ENCODE measurements at regions not wholly inside any gene's neighbourhood (a gene's known extent, or its start where the extent isn't known, plus 50 kb on each side); places are given as distances from the start of the nearest gene placed in this dataset.

DNA sequence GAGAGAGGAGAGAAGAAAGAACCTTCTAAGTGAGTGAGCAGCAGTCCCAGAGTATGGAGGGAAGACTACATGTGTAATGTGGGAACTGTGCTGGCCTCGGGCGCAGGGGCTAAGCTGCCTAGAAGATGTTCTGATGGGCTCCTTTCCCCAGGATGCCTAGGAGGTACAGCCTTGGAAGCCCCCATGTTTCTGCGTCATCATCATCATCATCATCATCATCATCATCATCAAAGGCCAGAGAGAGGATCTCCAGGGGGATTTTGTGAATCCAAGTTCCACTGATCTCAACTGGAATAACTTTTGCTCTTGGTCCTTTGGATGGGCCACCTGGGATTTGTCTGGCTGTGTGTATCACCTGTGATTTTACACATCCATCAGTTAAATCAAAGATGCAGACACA lies 86.0 kb downstream of the BUB3 start:
- H3K9me3 Mint-ChIP-seq: peaks cover 3 to 9% (median 6%) of the 10 kb centered on the region in 7 donors
- WGBS (ENCODE audit: insufficient coverage): 80% methylated on average over 1 of the region's 3 CpGs

DNA sequence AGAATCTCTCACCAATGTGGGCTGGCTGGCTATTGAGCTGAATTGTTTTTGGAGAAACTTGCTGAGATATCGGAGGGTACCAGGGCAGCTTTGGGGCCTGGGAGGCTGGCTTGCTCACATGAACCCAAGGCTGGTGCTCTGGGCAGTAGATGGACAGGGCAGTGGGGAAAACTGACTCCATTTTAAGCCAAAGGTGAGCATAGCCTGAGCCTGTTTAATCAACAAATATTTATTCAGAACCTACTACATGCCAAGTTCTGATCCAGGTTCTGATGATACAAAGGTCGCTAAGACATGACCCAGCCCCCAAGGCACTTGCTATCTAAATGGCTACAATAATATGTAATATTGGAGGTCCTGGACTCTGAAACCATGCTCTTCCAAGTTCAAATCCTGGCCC lies 86.6 kb downstream of the BUB3 start:
- Histone ChIP-seq H3K27ac (ENCODE audit: low read depth in 1 of 2, low read length in 2 of 2) (no peak overlapping the region), H3K79me2 (ENCODE audit: insufficient read depth, low read length) (no peaks in the 10 kb centered on the region), H3K27me3 (ENCODE audit: control insufficient read depth in 2 of 2, insufficient read depth in 2 of 2, low read length in 2 of 2) (no peaks in the 10 kb centered on the region), H3K4me2 (replicated peaks; ENCODE audit: extremely low read depth, low read length, poor library complexity, severe bottlenecking) (no peak overlapping the region), H3K4me1 (ENCODE audit: control insufficient read depth in 1 of 2, insufficient read depth in 2 of 2, low read length in 2 of 2) (peaks cover 0 to 6% of the 10 kb centered on the region in 2 donors), H3K36me3 (replicated peaks in 1 of 2; ENCODE audit: control insufficient read depth in 1 of 2, insufficient read depth in 2 of 2, low read length in 2 of 2) (no peaks in the 10 kb centered on the region), H4K20me1 (ENCODE audit: insufficient read depth, low read length) (no peaks in the 10 kb centered on the region), H3K9me3 (replicated peaks in 1 of 2; ENCODE audit: control insufficient read depth in 1 of 2, insufficient read depth in 1 of 2, low read length in 2 of 2) (peaks cover 1 to 9% of the 10 kb centered on the region in 2 donors), H3K4me3 (replicated peaks in 1 of 3; ENCODE audit: low read depth in 2 of 3, low read length in 3 of 3) (no peak overlapping the region), H2AFZ (ENCODE audit: insufficient read depth, low read depth, low read length, poor library complexity, severe bottlenecking) (no peak overlapping the region), H3K9ac (ENCODE audit: insufficient read depth, low read length, poor library complexity, severe bottlenecking) (no peak overlapping the region)
- intact Hi-C loops (cut with micrococcal nuclease): no loop called here
- H3K27me3 Mint-ChIP-seq (ENCODE audit: low read depth in 3 of 3): no peaks in the 10 kb centered on the region
- H3K27ac Mint-ChIP-seq: no peak overlapping the region
- H3K4me3 Mint-ChIP-seq: no peak overlapping the region
- H3K4me1 Mint-ChIP-seq: peaks cover 8% of the 10 kb centered on the region
- no peak for DNase-seq
- no peaks in the 10 kb centered on the region for H3K36me3 Mint-ChIP-seq
- no CpG with 5 or more reads among the region's 2 CpGs for WGBS (ENCODE audit: insufficient coverage)
- no peak for TF ChIP-seq CTCF (IDR thresholded peaks at IDR 0.05)
- peaks cover 0 to 6% (median under 1%) of the 10 kb centered on the region in 7 donors for H3K9me3 Mint-ChIP-seq

More for the DNA sequence above, 86.0 kb downstream of the BUB3 start:
- no peaks in the 10 kb centered on the region for H3K27me3 ChIP-seq (ENCODE audit: control insufficient read depth in 2 of 2, insufficient read depth in 2 of 2, low read length in 2 of 2)
- Mint-ChIP-seq H3K27me3 (ENCODE audit: low read depth in 3 of 3) (no peaks in the 10 kb centered on the region), H3K4me3 (no peak overlapping the region), H3K4me1 (peaks cover 8% of the 10 kb centered on the region), H3K27ac (no peak overlapping the region), H3K36me3 (no peaks in the 10 kb centered on the region)
- peaks cover 6 to 12% of the 10 kb centered on the region in 2 donors for H3K9me3 ChIP-seq (replicated peaks in 1 of 2; ENCODE audit: control insufficient read depth in 1 of 2, insufficient read depth in 1 of 2, low read length in 2 of 2)
- no peak overlapping the region for H3K4me3 ChIP-seq (replicated peaks in 1 of 3; ENCODE audit: low read depth in 2 of 3, low read length in 3 of 3)
- H3K27ac ChIP-seq (ENCODE audit: low read depth in 1 of 2, low read length in 2 of 2): no peak overlapping the region
- H3K9ac ChIP-seq (ENCODE audit: insufficient read depth, low read length, poor library complexity, severe bottlenecking): no peak overlapping the region
- H3K4me2 ChIP-seq (replicated peaks; ENCODE audit: extremely low read depth, low read length, poor library complexity, severe bottlenecking): no peak overlapping the region
- no peaks in the 10 kb centered on the region for H4K20me1 ChIP-seq (ENCODE audit: insufficient read depth, low read length)
- intact Hi-C loops (cut with micrococcal nuclease): no loop called here
- peaks cover 0 to 6% of the 10 kb centered on the region in 2 donors for H3K4me1 ChIP-seq (ENCODE audit: control insufficient read depth in 1 of 2, insufficient read depth in 2 of 2, low read length in 2 of 2)
- no peaks in the 10 kb centered on the region for H3K79me2 ChIP-seq (ENCODE audit: insufficient read depth, low read length)
- DNase-seq: no peak
- H2AFZ ChIP-seq (ENCODE audit: insufficient read depth, low read depth, low read length, poor library complexity, severe bottlenecking): no peak overlapping the region
- H3K36me3 ChIP-seq (replicated peaks in 1 of 2; ENCODE audit: control insufficient read depth in 1 of 2, insufficient read depth in 2 of 2, low read length in 2 of 2): no peaks in the 10 kb centered on the region
- TF ChIP-seq CTCF (IDR thresholded peaks at IDR 0.05): no peak
